ENCODE measurements at regions not wholly inside any gene's neighbourhood (a gene's known extent, or its start where the extent isn't known, plus 50 kb on each side); places are given as distances from the start of the nearest gene placed in this dataset.

- no peak for TF ChIP-seq CTCF (IDR thresholded peaks at IDR 0.05; ENCODE audit: borderline replicate concordance, extremely low read depth, low read length, poor library complexity, severe bottlenecking)
- no peak for TF ChIP-seq EZH2 (IDR thresholded peaks at IDR 0.05; ENCODE audit: borderline replicate concordance, low read depth, low read length, severe bottlenecking)
Observed at GRCh38 chr2:59585655-59586054, 967.8 kb downstream of the BCL11A start.
